ENCODE measurements at regions not wholly inside any gene's neighbourhood (a gene's known extent, or its start where the extent isn't known, plus 50 kb on each side); places are given as distances from the start of the nearest gene placed in this dataset.

DNA sequence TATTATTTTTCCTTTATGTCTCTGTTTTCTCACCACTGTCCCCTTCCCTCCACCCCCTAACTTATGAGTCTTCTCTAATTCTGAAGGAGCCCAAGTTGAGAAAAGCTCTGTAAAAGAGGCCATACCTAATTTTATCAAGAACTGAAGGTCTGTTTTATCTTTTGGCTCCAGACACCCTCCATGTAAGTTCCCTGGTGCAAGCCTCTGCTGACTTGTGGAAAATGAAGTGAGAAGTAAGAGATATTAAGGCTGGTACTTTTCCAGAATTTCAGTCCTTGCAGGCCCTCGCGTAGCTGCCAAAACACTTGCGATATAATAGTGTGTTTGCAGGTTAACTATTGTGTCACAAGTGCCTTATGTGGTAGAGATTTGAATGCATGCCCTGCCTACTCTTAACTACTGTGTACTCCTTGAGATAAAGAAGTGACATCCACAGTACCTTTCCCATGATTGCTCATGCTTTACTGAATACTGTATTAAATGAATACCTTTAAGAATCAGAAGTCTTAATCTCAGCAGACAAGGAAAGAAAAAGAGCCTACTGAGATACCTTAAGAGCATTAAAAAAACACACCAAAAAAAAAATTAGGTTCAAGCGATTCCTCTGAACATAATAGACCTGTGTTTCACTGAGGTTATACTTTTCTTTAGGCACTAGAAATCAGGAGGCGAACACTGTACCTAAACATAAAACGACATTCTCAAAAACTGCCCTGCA is 143.6 kb upstream of the ZNF184 start:
- POLR2A ChIA-PET: no interaction called here
- no peak for DNase-seq (ENCODE audit: extremely low spot score)

DNA sequence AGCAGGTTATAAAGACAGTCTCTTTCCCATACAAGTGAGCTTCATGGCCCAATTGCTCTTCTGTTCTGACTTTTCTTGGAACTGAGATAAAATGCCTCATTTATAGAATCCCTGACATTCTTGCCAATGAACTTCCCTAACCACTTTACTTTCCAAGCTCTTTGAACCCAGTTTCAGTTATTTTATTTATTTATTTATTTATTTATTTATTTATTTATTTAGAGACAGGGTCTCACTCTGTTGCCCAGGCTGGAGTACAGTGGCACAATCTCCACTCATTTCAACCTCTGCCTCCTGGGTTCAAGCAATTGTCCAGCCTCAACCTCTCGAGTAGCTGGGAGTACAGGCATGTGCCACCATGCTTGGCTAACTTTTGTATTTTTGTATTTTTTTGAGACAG is 138.5 kb upstream of the ZNF184 start:
- ChIA-PET CTCF (interaction anchor here (1.1 to 4.1 kb wide), 5 partner anchors 9 to 299 kb away, joined by 3 to 16 read pairs (median 4); partner anchors contain the start of gene POM121L2), POLR2A (no interaction called here)
- TF ChIP-seq, protein P1, sequence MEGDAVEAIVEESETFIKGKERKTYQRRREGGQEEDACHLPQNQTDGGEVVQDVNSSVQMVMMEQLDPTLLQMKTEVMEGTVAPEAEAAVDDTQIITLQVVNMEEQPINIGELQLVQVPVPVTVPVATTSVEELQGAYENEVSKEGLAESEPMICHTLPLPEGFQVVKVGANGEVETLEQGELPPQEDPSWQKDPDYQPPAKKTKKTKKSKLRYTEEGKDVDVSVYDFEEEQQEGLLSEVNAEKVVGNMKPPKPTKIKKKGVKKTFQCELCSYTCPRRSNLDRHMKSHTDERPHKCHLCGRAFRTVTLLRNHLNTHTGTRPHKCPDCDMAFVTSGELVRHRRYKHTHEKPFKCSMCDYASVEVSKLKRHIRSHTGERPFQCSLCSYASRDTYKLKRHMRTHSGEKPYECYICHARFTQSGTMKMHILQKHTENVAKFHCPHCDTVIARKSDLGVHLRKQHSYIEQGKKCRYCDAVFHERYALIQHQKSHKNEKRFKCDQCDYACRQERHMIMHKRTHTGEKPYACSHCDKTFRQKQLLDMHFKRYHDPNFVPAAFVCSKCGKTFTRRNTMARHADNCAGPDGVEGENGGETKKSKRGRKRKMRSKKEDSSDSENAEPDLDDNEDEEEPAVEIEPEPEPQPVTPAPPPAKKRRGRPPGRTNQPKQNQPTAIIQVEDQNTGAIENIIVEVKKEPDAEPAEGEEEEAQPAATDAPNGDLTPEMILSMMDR (IDR thresholded peaks at IDR 0.05; ENCODE audit: control extremely low read depth, extremely low read depth, low read depth, missing control alignments): no peak
- no peak for DNase-seq (ENCODE audit: extremely low spot score)

More for the DNA sequence above, 143.6 kb upstream of the ZNF184 start:
- TF ChIP-seq, protein P1 (IDR thresholded peaks at IDR 0.05; ENCODE audit: control extremely low read depth, extremely low read depth, low read depth, missing control alignments): no peak
- CTCF ChIA-PET: interaction anchor here (1.1 to 1.3 kb wide), 3 partner anchors 8 to 71 kb away, joined by 3 read pairs; no protein-coding TSS in a partner anchor

DNA sequence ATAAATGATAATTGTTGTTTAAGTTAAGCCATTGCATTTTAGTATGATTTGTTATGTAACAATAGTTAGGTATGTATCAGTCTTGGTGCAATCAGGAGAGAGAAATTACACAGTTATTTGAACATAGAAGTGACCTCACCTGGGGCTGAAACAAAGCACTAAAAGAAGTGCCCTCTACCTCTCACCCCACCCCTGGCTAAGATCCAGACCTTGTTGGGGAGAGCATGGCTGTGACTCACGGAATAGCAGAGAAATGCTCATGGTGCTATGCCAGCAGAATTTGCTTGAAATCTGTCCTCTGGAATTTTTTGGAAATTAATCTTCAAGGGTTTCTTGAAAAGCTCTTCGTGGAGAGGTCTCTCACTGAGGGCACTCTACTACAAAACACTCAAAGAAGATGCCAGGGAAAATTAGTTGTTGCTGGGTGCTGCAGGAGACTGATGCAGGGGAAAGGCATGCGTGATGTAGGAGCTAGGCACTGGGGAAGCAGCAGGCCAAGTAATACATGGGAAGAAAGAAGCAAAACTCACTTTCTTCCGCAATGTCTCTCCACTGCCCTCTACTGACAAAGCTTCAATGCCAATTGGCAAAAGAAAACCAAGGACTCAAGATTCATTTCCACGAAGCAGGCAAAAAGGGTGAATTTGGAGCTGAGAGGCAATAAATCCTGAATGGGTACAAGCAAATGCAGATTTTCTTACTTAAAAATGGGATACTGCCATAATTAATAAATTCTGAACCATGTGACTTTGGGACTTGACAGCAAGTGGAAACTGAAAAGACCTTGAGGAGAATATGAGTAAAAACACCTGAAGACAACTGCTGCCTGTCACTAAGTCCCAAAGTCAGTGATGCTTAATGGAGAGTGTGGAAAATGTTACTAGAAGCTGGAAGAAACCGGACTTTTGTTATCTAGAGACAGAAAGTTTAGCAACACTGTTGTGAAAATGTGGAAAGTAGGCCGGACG is 136.3 kb upstream of the ZNF184 start:
- DNase-seq (ENCODE audit: extremely low spot score): peak; percentile 50

DNA sequence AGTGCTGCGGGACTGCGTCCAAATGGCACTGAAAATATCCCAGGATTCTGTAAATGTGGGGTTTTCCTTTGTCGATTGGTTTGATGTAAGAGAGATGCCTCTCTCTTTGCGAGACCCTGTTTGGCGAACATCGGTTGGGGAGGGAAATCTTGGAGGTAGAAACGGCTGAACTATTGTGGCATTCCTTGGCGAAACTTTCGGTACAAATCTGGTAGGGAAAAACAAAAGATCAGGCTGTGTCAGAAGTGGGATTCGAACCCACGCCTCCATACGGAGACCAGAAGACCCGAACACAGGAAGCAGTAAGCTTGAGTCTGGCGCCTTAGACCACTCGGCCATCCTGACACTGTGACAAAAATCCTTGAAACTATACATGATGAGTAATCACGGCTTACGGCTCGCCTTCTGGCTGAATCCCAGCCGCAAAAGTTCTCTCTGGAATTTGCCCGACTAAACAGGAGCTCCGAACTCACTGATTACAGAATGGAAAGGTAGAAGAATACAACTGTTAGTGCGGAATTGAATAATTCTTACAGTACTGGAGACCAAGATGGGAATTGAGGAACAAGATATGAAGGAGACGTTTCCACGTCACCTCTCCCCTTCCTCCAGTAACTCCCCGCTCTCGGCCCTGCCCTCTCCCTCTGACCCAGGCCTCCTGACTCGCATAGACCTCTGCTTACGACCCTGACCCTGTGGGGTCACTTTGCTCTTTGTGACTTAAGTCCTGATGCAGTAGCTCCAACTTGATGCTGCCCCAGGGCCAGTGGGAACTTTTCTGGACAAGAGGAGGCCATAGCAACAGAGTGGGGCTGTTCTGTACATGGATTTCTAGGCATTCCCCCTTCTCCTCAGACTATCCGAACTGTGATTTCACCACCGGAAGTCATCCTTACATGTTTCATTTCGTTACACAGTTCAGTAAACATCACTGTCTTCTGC is 132.8 kb upstream of the ZNF184 start:
- ChIA-PET CTCF (interaction anchor here (0.9 to 1.9 kb wide), 5 partner anchors 12 to 451 kb away, joined by 3 to 9 read pairs (median 4); no protein-coding TSS in a partner anchor), POLR2A (interaction anchor here (0.5 kb wide), 1 partner anchor 192 kb away, joined by 4 read pairs; no protein-coding TSS in a partner anchor)
- peak; percentile 52 for DNase-seq (ENCODE audit: extremely low spot score)
- TF ChIP-seq, protein P1 (IDR thresholded peaks at IDR 0.05; ENCODE audit: control extremely low read depth, extremely low read depth, low read depth, missing control alignments): no peak

More for the DNA sequence above, 136.3 kb upstream of the ZNF184 start:
- TF ChIP-seq, protein P1 (IDR thresholded peaks at IDR 0.05; ENCODE audit: control extremely low read depth, extremely low read depth, low read depth, missing control alignments): peak; percentile 80
- ChIA-PET POLR2A (no interaction called here), CTCF (interaction anchor here (0.7 to 4.1 kb wide), 37 partner anchors 9 to 432 kb away, joined by 3 to 27 read pairs (median 4); partner anchors contain the start of genes POM121L2 and ZNF184)

DNA sequence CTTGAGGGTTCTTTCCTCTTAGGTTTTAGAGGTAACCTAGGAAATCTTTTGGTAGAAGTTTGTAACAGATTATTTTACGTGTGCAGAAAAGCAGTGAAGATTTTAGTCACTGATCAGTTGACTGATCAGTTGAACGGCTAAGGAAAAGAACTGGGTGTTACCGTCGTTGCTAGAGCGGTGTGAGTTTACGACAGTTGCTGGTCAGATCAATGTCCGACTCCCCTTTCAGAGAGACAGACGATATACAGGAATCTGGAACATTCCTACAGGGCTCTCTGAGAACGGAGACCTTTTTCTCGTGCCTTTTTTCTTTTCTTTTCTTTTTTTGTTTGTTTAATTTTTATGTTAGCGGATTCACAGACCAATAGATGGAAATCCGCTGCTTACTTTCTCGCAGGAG is 132.1 kb upstream of the ZNF184 start:
- POLR2A ChIA-PET: no interaction called here
- TF ChIP-seq, protein P1 (IDR thresholded peaks at IDR 0.05; ENCODE audit: control extremely low read depth, extremely low read depth, low read depth, missing control alignments): no peak
- CTCF ChIA-PET: interaction anchor here (1.1 to 1.9 kb wide), 4 partner anchors 14 to 450 kb away, joined by 3 to 9 read pairs (median 6); no protein-coding TSS in a partner anchor
- peak; percentile 42 for DNase-seq (ENCODE audit: extremely low spot score)
